GM13977 (cell line): ENCODE measurements at regions not wholly inside any gene's neighbourhood (a gene's known extent, or its start where the extent isn't known, plus 50 kb on each side); places are given as distances from the start of the nearest gene placed in this dataset.

Experiments used
- DNase-seq: peaks from one replicate; pipeline ENCODE4 v3.0.0; 2012; ENCODE audit warnings: low spot score
- CTCF ChIP-seq: IDR thresholded peaks from 2 replicates; pipeline ENCODE4 v1.5.1; 2012; ENCODE audit warnings: mild to moderate bottlenecking, control low read depth; ENCODE audit not compliant: insufficient read depth; ENCODE audit errors: extremely low read depth, missing control alignments
- in situ Hi-C: fragments of 300-500 bp; cut with MboI; formaldehyde crosslinking; loops from one replicate; pipeline ENCODE4 v1.12.0; 2022; ENCODE audit warnings: low sequenced_read_pairs, low pct_unique_long_range_greater_than_20kb, mixed read lengths, inconsistent platforms; ENCODE audit not compliant: unreplicated experiment

- TF ChIP-seq CTCF: no peak
- DNase-seq: no peak
- in situ Hi-C loops: no loop called here
Measured at GRCh38 chr15:31561156-31561555, 234.5 kb downstream of the KLF13 start.

- TF ChIP-seq CTCF: no peak
- DNase-seq: no peak
- in situ Hi-C loops: no loop called here
Measured at GRCh38 chr15:31563001-31563400, 236.4 kb downstream of the KLF13 start.

GRCh38 chr15:31563421-31563820 is 236.8 kb downstream of the KLF13 start:
- DNase-seq: no peak
- no peak for TF ChIP-seq CTCF
- in situ Hi-C loops: no loop called here

- no peak for DNase-seq
- in situ Hi-C loops: no loop called here
- TF ChIP-seq CTCF: no peak
Measured at GRCh38 chr15:31567861-31568260, 241.2 kb downstream of the KLF13 start.

- in situ Hi-C loops: no loop called here
- no peak for TF ChIP-seq CTCF
- no peak for DNase-seq
Measured at GRCh38 chr15:31569836-31570235, 243.2 kb downstream of the KLF13 start.

GRCh38 chr15:31570591-31570990 is 244.0 kb downstream of the KLF13 start:
- TF ChIP-seq CTCF: no peak
- DNase-seq: no peak
- in situ Hi-C loops: no loop called here

GRCh38 chr15:31571676-31572075 is 245.0 kb downstream of the KLF13 start:
- in situ Hi-C loops: no loop called here
- TF ChIP-seq CTCF: no peak
- DNase-seq: no peak
